ENCODE measurements at regions not wholly inside any gene's neighbourhood (a gene's known extent, or its start where the extent isn't known, plus 50 kb on each side); places are given as distances from the start of the nearest gene placed in this dataset.

DNA sequence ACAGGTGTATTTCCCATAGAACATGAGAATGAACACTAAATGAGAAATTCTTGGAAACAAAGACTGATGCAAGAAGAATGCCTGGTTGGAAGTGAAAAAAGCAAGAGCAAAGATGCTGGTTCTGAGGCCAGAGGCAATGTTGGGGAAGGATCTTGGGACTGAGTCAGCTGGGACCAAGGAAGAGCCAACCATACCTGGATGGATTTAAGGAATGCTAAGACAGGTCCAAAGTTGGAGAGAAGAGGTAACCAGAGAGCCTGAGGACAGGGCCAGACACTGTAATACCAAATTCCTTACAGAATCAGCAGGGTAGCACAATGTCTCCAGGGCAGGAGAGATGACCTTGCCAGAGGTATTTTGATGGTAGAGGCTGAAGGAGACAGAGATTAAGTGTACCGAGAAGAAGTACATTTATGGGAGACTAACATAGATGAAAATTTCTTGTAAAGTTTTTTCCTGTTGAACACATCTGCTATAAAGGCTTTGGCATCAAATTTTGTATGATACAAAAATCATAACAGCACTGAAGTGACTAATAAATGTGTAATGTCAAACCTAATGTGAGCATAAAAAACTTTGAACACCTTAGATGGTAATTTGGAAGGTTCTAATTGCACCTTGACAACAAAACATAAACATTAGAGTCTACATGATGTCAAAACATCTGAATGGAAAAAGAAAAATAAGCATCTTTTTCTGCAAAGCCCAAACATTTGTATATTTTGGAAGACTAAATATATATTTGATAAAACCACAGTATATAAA, 221.7 kb upstream of the MARCKS start:
- Mint-ChIP-seq H3K36me3 (ENCODE audit: low read depth) (no peaks in the 10 kb centered on the region), H3K27ac (no peak overlapping the region), H3K4me1 (peaks cover 2% of the 10 kb centered on the region), H3K27me3 (ENCODE audit: insufficient read depth, low read depth, poor library complexity) (peaks cover 5% of the 10 kb centered on the region), H3K4me3 (no peak overlapping the region), H3K9me3 (no peaks in the 10 kb centered on the region)
- ATAC-seq (no peak), DNase-seq (ENCODE audit: low spot score) (no peak)
- no peak overlapping the region for H3K4me3 ChIP-seq
- no peaks in the 10 kb centered on the region for H3K9me2 ChIP-seq (ENCODE audit: insufficient read depth)
- H2AFZ ChIP-seq = no peak overlapping the region
- H3K4me1 ChIP-seq (ENCODE audit: insufficient read depth) = peaks cover 6% of the 10 kb centered on the region; the same call in 1 of the 2 replicates
- H3F3A ChIP-seq (replicated peaks; ENCODE audit: low read depth) = no peaks in the 10 kb centered on the region
- no peak overlapping the region for H3K4me2 ChIP-seq
- TF ChIP-seq STAT1 (IDR thresholded peaks at IDR 0.05; ENCODE audit: unreplicated experiment) (no peak), NANOG (IDR thresholded peaks at IDR 0.05; ENCODE audit: borderline replicate concordance) (no peak)
- no peaks in the 10 kb centered on the region for H3K36me3 ChIP-seq (ENCODE audit: insufficient read depth)
- no peaks in the 10 kb centered on the region for H3K27me3 ChIP-seq (ENCODE audit: insufficient read depth)
- no peaks in the 10 kb centered on the region for H3K79me2 ChIP-seq (replicated peaks; ENCODE audit: insufficient read depth)
- no peaks in the 10 kb centered on the region for H4K20me1 ChIP-seq (replicated peaks; ENCODE audit: insufficient read depth)
- no peak overlapping the region for H3K27ac ChIP-seq (ENCODE audit: low read depth)

DNA sequence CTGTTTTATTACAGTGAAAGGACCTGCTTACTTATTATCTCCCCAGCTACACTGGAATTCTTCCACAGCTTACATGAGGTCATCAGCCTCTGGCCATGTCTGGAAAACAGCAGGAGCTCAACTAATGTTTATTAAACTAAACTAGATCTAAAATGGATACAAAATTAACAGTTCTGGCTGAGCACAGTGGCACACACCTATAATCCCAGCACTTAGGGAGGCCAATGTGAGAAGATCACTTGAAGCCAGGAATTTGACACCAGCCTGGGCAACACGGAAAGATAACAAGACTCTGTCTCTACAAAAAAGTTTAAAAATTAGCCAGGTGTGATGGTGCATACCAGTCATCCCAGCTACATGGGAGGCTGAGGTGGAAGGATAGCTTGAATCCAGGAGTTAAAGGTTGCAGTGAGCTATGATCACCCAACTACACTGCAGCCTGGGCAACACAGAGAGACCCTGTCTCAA, 220.8 kb upstream of the MARCKS start:
- H2AFZ ChIP-seq = no peak overlapping the region
- H3K4me3 ChIP-seq = no peak overlapping the region
- H3K79me2 ChIP-seq (replicated peaks; ENCODE audit: insufficient read depth) = no peaks in the 10 kb centered on the region
- Mint-ChIP-seq H3K27me3 (ENCODE audit: insufficient read depth, low read depth, poor library complexity) (peaks cover 3% of the 10 kb centered on the region), H3K36me3 (ENCODE audit: low read depth) (no peaks in the 10 kb centered on the region), H3K4me3 (no peak overlapping the region), H3K4me1 (no peaks in the 10 kb centered on the region), H3K9me3 (no peaks in the 10 kb centered on the region), H3K27ac (no peak overlapping the region)
- H3K27me3 ChIP-seq (ENCODE audit: insufficient read depth) = no peaks in the 10 kb centered on the region
- no peaks in the 10 kb centered on the region for H3F3A ChIP-seq (replicated peaks; ENCODE audit: low read depth)
- no peaks in the 10 kb centered on the region for H4K20me1 ChIP-seq (replicated peaks; ENCODE audit: insufficient read depth)
- no peak overlapping the region for H3K27ac ChIP-seq (ENCODE audit: low read depth)
- DNase-seq (ENCODE audit: low spot score) (no peak), ATAC-seq (no peak)
- no peaks in the 10 kb centered on the region for H3K36me3 ChIP-seq (ENCODE audit: insufficient read depth)
- no peak overlapping the region for H3K4me2 ChIP-seq
- no peaks in the 10 kb centered on the region for H3K4me1 ChIP-seq (ENCODE audit: insufficient read depth)
- no peaks in the 10 kb centered on the region for H3K9me2 ChIP-seq (ENCODE audit: insufficient read depth)
- TF ChIP-seq ZNF331 (CRISPR knock-in tag; IDR thresholded peaks at IDR 0.05; ENCODE audit: low read depth) (no peak), JUNB (IDR thresholded peaks at IDR 0.05; ENCODE audit: unreplicated experiment) (no peak), STAT1 (IDR thresholded peaks at IDR 0.05; ENCODE audit: unreplicated experiment) (no peak), NANOG (IDR thresholded peaks at IDR 0.05; ENCODE audit: borderline replicate concordance) (no peak), ZNF114 (CRISPR knock-in tag; IDR thresholded peaks at IDR 0.05) (no peak), EZH2 (IDR thresholded peaks at IDR 0.05; ENCODE audit: low read depth, unreplicated experiment) (no peak), POLR2AphosphoS5 (IDR thresholded peaks at IDR 0.05; ENCODE audit: low read depth) (no peak), CREB1 (CRISPR knock-in tag; IDR thresholded peaks at IDR 0.05; ENCODE audit: low read depth) (no peak), ETS1 (IDR thresholded peaks at IDR 0.05) (no peak)
- TF ChIP-seq, protein P1, sequence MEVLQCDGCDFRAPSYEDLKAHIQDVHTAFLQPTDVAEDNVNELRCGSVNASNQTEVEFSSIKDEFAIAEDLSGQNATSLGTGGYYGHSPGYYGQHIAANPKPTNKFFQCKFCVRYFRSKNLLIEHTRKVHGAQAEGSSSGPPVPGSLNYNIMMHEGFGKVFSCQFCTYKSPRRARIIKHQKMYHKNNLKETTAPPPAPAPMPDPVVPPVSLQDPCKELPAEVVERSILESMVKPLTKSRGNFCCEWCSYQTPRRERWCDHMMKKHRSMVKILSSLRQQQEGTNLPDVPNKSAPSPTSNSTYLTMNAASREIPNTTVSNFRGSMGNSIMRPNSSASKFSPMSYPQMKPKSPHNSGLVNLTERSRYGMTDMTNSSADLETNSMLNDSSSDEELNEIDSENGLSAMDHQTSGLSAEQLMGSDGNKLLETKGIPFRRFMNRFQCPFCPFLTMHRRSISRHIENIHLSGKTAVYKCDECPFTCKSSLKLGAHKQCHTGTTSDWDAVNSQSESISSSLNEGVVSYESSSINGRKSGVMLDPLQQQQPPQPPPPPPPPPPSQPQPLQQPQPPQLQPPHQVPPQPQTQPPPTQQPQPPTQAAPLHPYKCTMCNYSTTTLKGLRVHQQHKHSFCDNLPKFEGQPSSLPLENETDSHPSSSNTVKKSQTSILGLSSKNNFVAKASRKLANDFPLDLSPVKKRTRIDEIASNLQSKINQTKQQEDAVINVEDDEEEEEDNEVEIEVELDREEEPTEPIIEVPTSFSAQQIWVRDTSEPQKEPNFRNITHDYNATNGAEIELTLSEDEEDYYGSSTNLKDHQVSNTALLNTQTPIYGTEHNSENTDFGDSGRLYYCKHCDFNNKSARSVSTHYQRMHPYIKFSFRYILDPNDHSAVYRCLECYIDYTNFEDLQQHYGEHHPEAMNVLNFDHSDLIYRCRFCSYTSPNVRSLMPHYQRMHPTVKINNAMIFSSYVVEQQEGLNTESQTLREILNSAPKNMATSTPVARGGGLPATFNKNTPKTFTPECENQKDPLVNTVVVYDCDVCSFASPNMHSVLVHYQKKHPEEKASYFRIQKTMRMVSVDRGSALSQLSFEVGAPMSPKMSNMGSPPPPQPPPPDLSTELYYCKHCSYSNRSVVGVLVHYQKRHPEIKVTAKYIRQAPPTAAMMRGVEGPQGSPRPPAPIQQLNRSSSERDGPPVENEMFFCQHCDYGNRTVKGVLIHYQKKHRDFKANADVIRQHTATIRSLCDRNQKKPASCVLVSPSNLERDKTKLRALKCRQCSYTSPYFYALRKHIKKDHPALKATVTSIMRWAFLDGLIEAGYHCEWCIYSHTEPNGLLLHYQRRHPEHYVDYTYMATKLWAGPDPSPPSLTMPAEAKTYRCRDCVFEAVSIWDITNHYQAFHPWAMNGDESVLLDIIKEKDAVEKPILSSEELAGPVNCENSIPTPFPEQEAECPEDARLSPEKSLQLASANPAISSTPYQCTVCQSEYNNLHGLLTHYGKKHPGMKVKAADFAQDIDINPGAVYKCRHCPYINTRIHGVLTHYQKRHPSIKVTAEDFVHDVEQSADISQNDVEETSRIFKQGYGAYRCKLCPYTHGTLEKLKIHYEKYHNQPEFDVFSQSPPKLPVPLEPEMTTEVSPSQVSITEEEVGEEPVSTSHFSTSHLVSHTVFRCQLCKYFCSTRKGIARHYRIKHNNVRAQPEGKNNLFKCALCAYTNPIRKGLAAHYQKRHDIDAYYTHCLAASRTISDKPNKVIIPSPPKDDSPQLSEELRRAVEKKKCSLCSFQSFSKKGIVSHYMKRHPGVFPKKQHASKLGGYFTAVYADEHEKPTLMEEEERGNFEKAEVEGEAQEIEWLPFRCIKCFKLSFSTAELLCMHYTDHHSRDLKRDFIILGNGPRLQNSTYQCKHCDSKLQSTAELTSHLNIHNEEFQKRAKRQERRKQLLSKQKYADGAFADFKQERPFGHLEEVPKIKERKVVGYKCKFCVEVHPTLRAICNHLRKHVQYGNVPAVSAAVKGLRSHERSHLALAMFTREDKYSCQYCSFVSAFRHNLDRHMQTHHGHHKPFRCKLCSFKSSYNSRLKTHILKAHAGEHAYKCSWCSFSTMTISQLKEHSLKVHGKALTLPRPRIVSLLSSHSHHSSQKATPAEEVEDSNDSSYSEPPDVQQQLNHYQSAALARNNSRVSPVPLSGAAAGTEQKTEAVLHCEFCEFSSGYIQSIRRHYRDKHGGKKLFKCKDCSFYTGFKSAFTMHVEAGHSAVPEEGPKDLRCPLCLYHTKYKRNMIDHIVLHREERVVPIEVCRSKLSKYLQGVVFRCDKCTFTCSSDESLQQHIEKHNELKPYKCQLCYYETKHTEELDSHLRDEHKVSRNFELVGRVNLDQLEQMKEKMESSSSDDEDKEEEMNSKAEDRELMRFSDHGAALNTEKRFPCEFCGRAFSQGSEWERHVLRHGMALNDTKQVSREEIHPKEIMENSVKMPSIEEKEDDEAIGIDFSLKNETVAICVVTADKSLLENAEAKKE (CRISPR knock-in tag; IDR thresholded peaks at IDR 0.05) = no peak
- TF ChIP-seq, protein P2, sequence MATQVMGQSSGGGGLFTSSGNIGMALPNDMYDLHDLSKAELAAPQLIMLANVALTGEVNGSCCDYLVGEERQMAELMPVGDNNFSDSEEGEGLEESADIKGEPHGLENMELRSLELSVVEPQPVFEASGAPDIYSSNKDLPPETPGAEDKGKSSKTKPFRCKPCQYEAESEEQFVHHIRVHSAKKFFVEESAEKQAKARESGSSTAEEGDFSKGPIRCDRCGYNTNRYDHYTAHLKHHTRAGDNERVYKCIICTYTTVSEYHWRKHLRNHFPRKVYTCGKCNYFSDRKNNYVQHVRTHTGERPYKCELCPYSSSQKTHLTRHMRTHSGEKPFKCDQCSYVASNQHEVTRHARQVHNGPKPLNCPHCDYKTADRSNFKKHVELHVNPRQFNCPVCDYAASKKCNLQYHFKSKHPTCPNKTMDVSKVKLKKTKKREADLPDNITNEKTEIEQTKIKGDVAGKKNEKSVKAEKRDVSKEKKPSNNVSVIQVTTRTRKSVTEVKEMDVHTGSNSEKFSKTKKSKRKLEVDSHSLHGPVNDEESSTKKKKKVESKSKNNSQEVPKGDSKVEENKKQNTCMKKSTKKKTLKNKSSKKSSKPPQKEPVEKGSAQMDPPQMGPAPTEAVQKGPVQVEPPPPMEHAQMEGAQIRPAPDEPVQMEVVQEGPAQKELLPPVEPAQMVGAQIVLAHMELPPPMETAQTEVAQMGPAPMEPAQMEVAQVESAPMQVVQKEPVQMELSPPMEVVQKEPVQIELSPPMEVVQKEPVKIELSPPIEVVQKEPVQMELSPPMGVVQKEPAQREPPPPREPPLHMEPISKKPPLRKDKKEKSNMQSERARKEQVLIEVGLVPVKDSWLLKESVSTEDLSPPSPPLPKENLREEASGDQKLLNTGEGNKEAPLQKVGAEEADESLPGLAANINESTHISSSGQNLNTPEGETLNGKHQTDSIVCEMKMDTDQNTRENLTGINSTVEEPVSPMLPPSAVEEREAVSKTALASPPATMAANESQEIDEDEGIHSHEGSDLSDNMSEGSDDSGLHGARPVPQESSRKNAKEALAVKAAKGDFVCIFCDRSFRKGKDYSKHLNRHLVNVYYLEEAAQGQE (IDR thresholded peaks at IDR 0.05; ENCODE audit: unreplicated experiment) = no peak
